ENCODE measurements at regions not wholly inside any gene's neighbourhood (a gene's known extent, or its start where the extent isn't known, plus 50 kb on each side); places are given as distances from the start of the nearest gene placed in this dataset.

GRCh38 chr10:106183041-106183440 is 981.5 kb downstream of the SORCS1 start:
- no peak for TF ChIP-seq CTCF (IDR thresholded peaks at IDR 0.05; ENCODE audit: low read depth, low read length)
- DNase-seq (ENCODE audit: low read depth in 1 of 2, low spot score in 1 of 2), result no peak
- Histone ChIP-seq H3K4me1 (ENCODE audit: low read depth) (no peaks in the 10 kb centered on the region), H3K9me3 (ENCODE audit: low read depth) (no peaks in the 10 kb centered on the region), H3K27ac (no peak overlapping the region), H3K36me3 (no peaks in the 10 kb centered on the region), H3K4me3 (no peak overlapping the region), H3K27me3 (no peaks in the 10 kb centered on the region)

- H3K4me3 ChIP-seq, result no peak overlapping the region
- H3K27ac ChIP-seq, result no peak overlapping the region
- no peaks in the 10 kb centered on the region for H3K36me3 ChIP-seq
- no peak for TF ChIP-seq CTCF (IDR thresholded peaks at IDR 0.05; ENCODE audit: low read depth, low read length)
- H3K9me3 ChIP-seq (ENCODE audit: low read depth), result no peaks in the 10 kb centered on the region
- no peaks in the 10 kb centered on the region for H3K4me1 ChIP-seq (ENCODE audit: low read depth)
- DNase-seq (ENCODE audit: low read depth in 1 of 2, low spot score in 1 of 2), result peak in 1 of 2 donors; percentile 36
- H3K27me3 ChIP-seq, result no peaks in the 10 kb centered on the region
Measured at GRCh38 chr10:106182542-106182941, 982.0 kb downstream of the SORCS1 start.

GRCh38 chr10:106181501-106181900 is 983.0 kb downstream of the SORCS1 start:
- Histone ChIP-seq H3K4me1 (ENCODE audit: low read depth) (no peaks in the 10 kb centered on the region), H3K4me3 (no peak overlapping the region), H3K36me3 (no peaks in the 10 kb centered on the region), H3K27ac (no peak overlapping the region), H3K9me3 (ENCODE audit: low read depth) (no peaks in the 10 kb centered on the region), H3K27me3 (no peaks in the 10 kb centered on the region)
- DNase-seq (ENCODE audit: low read depth in 1 of 2, low spot score in 1 of 2), result peak in 1 of 2 donors; percentile 61
- TF ChIP-seq CTCF (IDR thresholded peaks at IDR 0.05; ENCODE audit: low read depth, low read length), result no peak

GRCh38 chr10:106179430-106179829 is 985.1 kb downstream of the SORCS1 start:
- H3K27ac ChIP-seq, result no peak overlapping the region
- no peak for DNase-seq (ENCODE audit: low read depth in 1 of 2, low spot score in 1 of 2)
- H3K4me1 ChIP-seq (ENCODE audit: low read depth), result peaks cover 4% of the 10 kb centered on the region
- H3K4me3 ChIP-seq, result no peak overlapping the region
- no peaks in the 10 kb centered on the region for H3K27me3 ChIP-seq
- no peaks in the 10 kb centered on the region for H3K36me3 ChIP-seq
- H3K9me3 ChIP-seq (ENCODE audit: low read depth), result no peaks in the 10 kb centered on the region
- TF ChIP-seq CTCF (IDR thresholded peaks at IDR 0.05; ENCODE audit: low read depth, low read length), result no peak

- H3K36me3 ChIP-seq, result no peaks in the 10 kb centered on the region
- DNase-seq (ENCODE audit: low read depth in 1 of 2, low spot score in 1 of 2), result peak; percentile 14 to 49
- TF ChIP-seq CTCF (IDR thresholded peaks at IDR 0.05; ENCODE audit: low read depth, low read length), result peak; percentile 54
- no peaks in the 10 kb centered on the region for H3K27me3 ChIP-seq
- H3K4me3 ChIP-seq, result no peak overlapping the region
- no peaks in the 10 kb centered on the region for H3K9me3 ChIP-seq (ENCODE audit: low read depth)
- no peak overlapping the region for H3K27ac ChIP-seq
- H3K4me1 ChIP-seq (ENCODE audit: low read depth), result peaks cover 4% of the 10 kb centered on the region
Measured at GRCh38 chr10:106175760-106176377, 988.6 kb downstream of the SORCS1 start.
